ENCODE measurements at regions not wholly inside any gene's neighbourhood (a gene's known extent, or its start where the extent isn't known, plus 50 kb on each side); places are given as distances from the start of the nearest gene placed in this dataset.

DNA sequence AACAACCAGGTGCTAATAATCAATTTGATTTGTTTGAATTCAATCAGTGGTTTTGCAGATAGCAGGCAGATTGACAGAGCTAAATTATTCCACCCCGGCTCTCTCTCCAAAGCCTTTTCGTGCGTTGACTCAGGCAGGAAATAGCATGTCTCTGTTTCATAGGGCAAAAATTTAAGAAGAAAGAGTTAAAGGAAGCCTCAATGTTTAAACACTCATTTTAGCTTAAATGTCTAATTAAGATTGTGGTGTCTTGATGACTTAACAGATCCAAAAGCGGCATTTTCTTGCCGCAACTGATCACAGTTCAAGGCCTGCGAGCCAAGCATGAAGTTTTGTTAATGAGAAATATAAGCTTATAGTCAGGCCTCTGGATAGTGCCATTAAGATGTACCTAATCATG, 1051.1 kb upstream of the AUTS2 start:
- TF ChIP-seq CTCF (conservative IDR thresholded peaks at IDR 0.05; ENCODE audit: low read depth, low read length) (no peak), POLR2A (IDR thresholded peaks at IDR 0.05; ENCODE audit: low read depth, low read length) (no peak), USF2 (IDR thresholded peaks at IDR 0.05; ENCODE audit: low read depth, low read length) (no peak), MXI1 (IDR thresholded peaks at IDR 0.05; ENCODE audit: borderline replicate concordance, low read depth, low read length) (no peak), SMC3 (IDR thresholded peaks at IDR 0.05; ENCODE audit: low read depth, low read length) (no peak)

Measured in IMR-90 (cell line).